ENCODE measurements at regions not wholly inside any gene's neighbourhood (a gene's known extent, or its start where the extent isn't known, plus 50 kb on each side); places are given as distances from the start of the nearest gene placed in this dataset.

- 80 to 94% (median 88%) methylated on average over 1 of the region's 1 CpG for WGBS, 5 donors
Observed at GRCh38 chr4:85408301-85408700, 66.6 kb upstream of the ARHGAP24 start.

GRCh38 chr4:85409251-85409650 is 65.7 kb upstream of the ARHGAP24 start:
- 85 to 96% (median 89%) methylated on average over 2 of the region's 2 CpGs for WGBS, 5 donors
- intact Hi-C loops (cut with DNase I; ENCODE audit: low total_unique reads) = no loop called here
- Histone ChIP-seq H3K36me3 (no peaks in the 10 kb centered on the region), H3K27ac (no peak overlapping the region), H3K4me1 (no peaks in the 10 kb centered on the region), H3K27me3 (no peaks in the 10 kb centered on the region), H3K9me3 (no peaks in the 10 kb centered on the region), H3K4me3 (no peak overlapping the region)
- TF ChIP-seq EP300 (IDR thresholded peaks at IDR 0.05) = no peak
- TF ChIP-seq POLR2A (IDR thresholded peaks at IDR 0.05) = no peak
- TF ChIP-seq POLR2AphosphoS5 (IDR thresholded peaks at IDR 0.05) = no peak
- no peak for TF ChIP-seq CTCF (IDR thresholded peaks at IDR 0.05)
- no peak for DNase-seq

More at GRCh38 chr4:85408301-85408700, 66.6 kb upstream of the ARHGAP24 start:
- Histone ChIP-seq H3K36me3 (no peaks in the 10 kb centered on the region), H3K27me3 (no peaks in the 10 kb centered on the region), H3K9me3 (no peaks in the 10 kb centered on the region), H3K4me3 (no peak overlapping the region), H3K27ac (no peak overlapping the region), H3K4me1 (no peaks in the 10 kb centered on the region)
- peak in 1 of 2 donors; percentile 11 for DNase-seq
- intact Hi-C loops (cut with DNase I; ENCODE audit: low total_unique reads) = no loop called here
- TF ChIP-seq CTCF (IDR thresholded peaks at IDR 0.05) (no peak), EP300 (IDR thresholded peaks at IDR 0.05) (no peak)

GRCh38 chr4:85411386-85411785 is 63.6 kb upstream of the ARHGAP24 start:
- no peaks in the 10 kb centered on the region for H3K4me1 ChIP-seq
- H3K27me3 ChIP-seq = no peaks in the 10 kb centered on the region
- no peak for DNase-seq
- intact Hi-C loops (cut with DNase I; ENCODE audit: low total_unique reads) = no loop called here
- TF ChIP-seq EP300 (IDR thresholded peaks at IDR 0.05) (no peak), POLR2AphosphoS5 (IDR thresholded peaks at IDR 0.05) (no peak), CTCF (IDR thresholded peaks at IDR 0.05) (no peak), POLR2A (IDR thresholded peaks at IDR 0.05) (no peak)
- H3K4me3 ChIP-seq = no peak overlapping the region
- WGBS, 5 donors = 86 to 89% (median 88%) methylated on average over 5 of the region's 5 CpGs
- H3K9me3 ChIP-seq = no peaks in the 10 kb centered on the region
- no peaks in the 10 kb centered on the region for H3K36me3 ChIP-seq
- no peak overlapping the region for H3K27ac ChIP-seq

GRCh38 chr4:85414972-85415371 is 60.0 kb upstream of the ARHGAP24 start:
- H3K4me3 ChIP-seq = no peak overlapping the region
- 58 to 81% (median 59%) methylated on average over 3 of the region's 3 CpGs for WGBS, 5 donors
- H3K36me3 ChIP-seq = no peaks in the 10 kb centered on the region
- no peaks in the 10 kb centered on the region for H3K4me1 ChIP-seq
- TF ChIP-seq EP300 (IDR thresholded peaks at IDR 0.05) (no peak), POLR2AphosphoS5 (IDR thresholded peaks at IDR 0.05) (no peak), POLR2A (IDR thresholded peaks at IDR 0.05) (no peak), CTCF (IDR thresholded peaks at IDR 0.05) (no peak)
- no peaks in the 10 kb centered on the region for H3K9me3 ChIP-seq
- H3K27me3 ChIP-seq = no peaks in the 10 kb centered on the region
- no peak for DNase-seq
- intact Hi-C loops (cut with DNase I; ENCODE audit: low total_unique reads) = no loop called here
- no peak overlapping the region for H3K27ac ChIP-seq

Data from stomach (tissue), 8 donors.